ENCODE measurements at regions not wholly inside any gene's neighbourhood (a gene's known extent, or its start where the extent isn't known, plus 50 kb on each side); places are given as distances from the start of the nearest gene placed in this dataset.

- H3K36me3 ChIP-seq (ENCODE audit: control insufficient read depth in 1 of 2, insufficient read depth in 2 of 2, low read length in 2 of 2) = no peaks in the 10 kb centered on the region
- no peaks in the 10 kb centered on the region for H3K27me3 ChIP-seq (ENCODE audit: low read depth, low read length)
- H3K9me3 ChIP-seq (ENCODE audit: control insufficient read depth in 1 of 2, low read length in 2 of 2) = no peaks in the 10 kb centered on the region
- no peak overlapping the region for H3K4me3 ChIP-seq (ENCODE audit: low read depth in 1 of 2, low read length in 2 of 2)
- peaks cover 0 to 8% of the 10 kb centered on the region in 2 donors for H3K4me1 ChIP-seq (ENCODE audit: control insufficient read depth in 1 of 2, insufficient read depth in 2 of 2, low read length in 2 of 2)
- H3K27ac ChIP-seq (ENCODE audit: low read length) = no peak overlapping the region
Measured at GRCh38 chr5:31116466-31117031, 76.9 kb upstream of the CDH6 start.

DNA sequence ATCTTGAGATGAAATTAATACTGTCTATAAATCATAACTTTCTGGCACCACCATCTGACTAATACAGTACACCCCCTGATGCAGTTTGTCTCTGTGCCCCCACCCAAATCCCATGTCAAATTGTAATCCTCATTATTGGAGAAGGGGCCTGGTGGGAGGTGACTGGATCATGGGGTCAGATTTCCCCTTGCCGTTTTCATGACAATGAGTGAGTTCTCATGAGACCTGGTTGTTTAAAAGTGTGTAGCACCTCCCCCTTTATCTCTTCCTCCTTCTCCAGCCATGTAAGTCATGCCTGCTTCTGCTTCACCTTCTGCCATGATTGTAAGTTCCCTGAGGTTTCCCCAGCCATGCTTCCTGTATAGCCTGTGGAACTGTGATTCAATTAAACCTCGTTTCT, 78.7 kb upstream of the CDH6 start:
- no peaks in the 10 kb centered on the region for H3K36me3 ChIP-seq (ENCODE audit: control insufficient read depth in 1 of 2, insufficient read depth in 2 of 2, low read length in 2 of 2)
- H3K4me3 ChIP-seq (ENCODE audit: low read depth in 1 of 2, low read length in 2 of 2) = no peak overlapping the region
- no peaks in the 10 kb centered on the region for H3K27me3 ChIP-seq (ENCODE audit: low read depth, low read length)
- peaks cover 0 to 8% of the 10 kb centered on the region in 2 donors for H3K4me1 ChIP-seq (ENCODE audit: control insufficient read depth in 1 of 2, insufficient read depth in 2 of 2, low read length in 2 of 2)
- H3K9me3 ChIP-seq (ENCODE audit: control insufficient read depth in 1 of 2, low read length in 2 of 2) = no peaks in the 10 kb centered on the region
- no peak overlapping the region for H3K27ac ChIP-seq (ENCODE audit: low read length)

- no peaks in the 10 kb centered on the region for H3K9me3 ChIP-seq (ENCODE audit: control insufficient read depth in 1 of 2, low read length in 2 of 2)
- no peak overlapping the region for H3K27ac ChIP-seq (ENCODE audit: low read length)
- H3K4me1 ChIP-seq (ENCODE audit: control insufficient read depth in 1 of 2, insufficient read depth in 2 of 2, low read length in 2 of 2) = peaks cover 0 to 8% of the 10 kb centered on the region in 2 donors
- no peak overlapping the region for H3K4me3 ChIP-seq (ENCODE audit: low read depth in 1 of 2, low read length in 2 of 2)
- H3K36me3 ChIP-seq (ENCODE audit: control insufficient read depth in 1 of 2, insufficient read depth in 2 of 2, low read length in 2 of 2) = no peaks in the 10 kb centered on the region
- H3K27me3 ChIP-seq (ENCODE audit: low read depth, low read length) = no peaks in the 10 kb centered on the region
Measured at GRCh38 chr5:31113666-31114350, 79.7 kb upstream of the CDH6 start.

DNA sequence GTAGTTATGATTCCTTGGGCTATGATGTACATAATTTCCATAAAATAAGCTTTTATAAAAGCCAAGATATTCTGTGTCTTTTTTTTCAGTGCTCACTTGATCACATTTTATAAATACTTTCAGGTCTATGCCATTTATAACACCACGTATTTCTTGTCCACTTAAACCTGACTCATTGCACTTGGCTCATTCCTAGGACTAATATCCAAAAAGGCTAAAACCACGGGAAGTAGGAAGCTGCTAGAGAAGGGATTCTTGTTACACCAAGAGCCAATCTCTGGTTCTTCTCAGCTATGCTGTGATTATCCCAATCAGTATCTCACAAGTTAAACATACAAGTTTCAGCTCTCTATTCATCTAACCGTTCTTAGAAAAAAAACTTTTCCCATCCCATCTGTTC, 80.4 kb upstream of the CDH6 start:
- Histone ChIP-seq H3K27me3 (ENCODE audit: low read depth, low read length) (no peaks in the 10 kb centered on the region), H3K4me1 (ENCODE audit: control insufficient read depth in 1 of 2, insufficient read depth in 2 of 2, low read length in 2 of 2) (peaks cover 0 to 8% of the 10 kb centered on the region in 2 donors), H3K27ac (ENCODE audit: low read length) (no peak overlapping the region), H3K9me3 (ENCODE audit: control insufficient read depth in 1 of 2, low read length in 2 of 2) (no peaks in the 10 kb centered on the region), H3K4me3 (ENCODE audit: low read depth in 1 of 2, low read length in 2 of 2) (no peak overlapping the region), H3K36me3 (ENCODE audit: control insufficient read depth in 1 of 2, insufficient read depth in 2 of 2, low read length in 2 of 2) (no peaks in the 10 kb centered on the region)

- no peak overlapping the region for H3K27ac ChIP-seq (ENCODE audit: low read length)
- H3K36me3 ChIP-seq (ENCODE audit: control insufficient read depth in 1 of 2, insufficient read depth in 2 of 2, low read length in 2 of 2) = no peaks in the 10 kb centered on the region
- no peaks in the 10 kb centered on the region for H3K27me3 ChIP-seq (ENCODE audit: low read depth, low read length)
- H3K9me3 ChIP-seq (ENCODE audit: control insufficient read depth in 1 of 2, low read length in 2 of 2) = no peaks in the 10 kb centered on the region
- no peaks in the 10 kb centered on the region for H3K4me1 ChIP-seq (ENCODE audit: control insufficient read depth in 1 of 2, insufficient read depth in 2 of 2, low read length in 2 of 2)
- no peak overlapping the region for H3K4me3 ChIP-seq (ENCODE audit: low read depth in 1 of 2, low read length in 2 of 2)
Measured at GRCh38 chr5:31107091-31107518, 86.4 kb upstream of the CDH6 start.

GRCh38 chr5:31106691-31107090, 86.8 kb upstream of the CDH6 start:
- no peaks in the 10 kb centered on the region for H3K9me3 ChIP-seq (ENCODE audit: control insufficient read depth in 1 of 2, low read length in 2 of 2)
- no peaks in the 10 kb centered on the region for H3K36me3 ChIP-seq (ENCODE audit: control insufficient read depth in 1 of 2, insufficient read depth in 2 of 2, low read length in 2 of 2)
- no peaks in the 10 kb centered on the region for H3K4me1 ChIP-seq (ENCODE audit: control insufficient read depth in 1 of 2, insufficient read depth in 2 of 2, low read length in 2 of 2)
- H3K4me3 ChIP-seq (ENCODE audit: low read depth in 1 of 2, low read length in 2 of 2) = no peak overlapping the region
- no peak overlapping the region for H3K27ac ChIP-seq (ENCODE audit: low read length)
- H3K27me3 ChIP-seq (ENCODE audit: low read depth, low read length) = no peaks in the 10 kb centered on the region

GRCh38 chr5:31106278-31106677, 87.2 kb upstream of the CDH6 start:
- Histone ChIP-seq H3K9me3 (ENCODE audit: control insufficient read depth in 1 of 2, low read length in 2 of 2) (no peaks in the 10 kb centered on the region), H3K36me3 (ENCODE audit: control insufficient read depth in 1 of 2, insufficient read depth in 2 of 2, low read length in 2 of 2) (no peaks in the 10 kb centered on the region), H3K27ac (ENCODE audit: low read length) (no peak overlapping the region), H3K27me3 (ENCODE audit: low read depth, low read length) (no peaks in the 10 kb centered on the region), H3K4me3 (ENCODE audit: low read depth in 1 of 2, low read length in 2 of 2) (no peak overlapping the region), H3K4me1 (ENCODE audit: control insufficient read depth in 1 of 2, insufficient read depth in 2 of 2, low read length in 2 of 2) (no peaks in the 10 kb centered on the region)

DNA sequence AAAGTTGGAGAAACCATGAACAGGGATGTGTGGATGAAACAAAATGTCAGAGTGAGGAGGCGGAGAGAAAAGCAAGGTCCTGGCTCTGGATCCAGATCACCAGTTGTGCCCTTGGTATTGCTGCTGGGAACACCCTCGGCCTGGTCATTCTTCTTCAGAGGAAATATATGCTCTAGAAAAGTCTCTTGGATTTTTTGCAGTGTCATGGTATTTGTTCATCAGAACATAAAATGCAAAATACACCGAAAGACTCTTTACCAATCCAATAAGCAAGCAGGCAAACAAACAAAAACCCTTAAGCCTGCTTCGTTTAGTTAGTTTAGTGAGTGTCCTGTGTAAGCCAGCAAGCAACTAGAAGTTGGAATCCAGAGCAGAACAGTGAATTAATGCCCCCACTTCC, 88.7 kb upstream of the CDH6 start:
- Histone ChIP-seq H3K4me3 (ENCODE audit: low read depth in 1 of 2, low read length in 2 of 2) (no peak overlapping the region), H3K4me1 (ENCODE audit: control insufficient read depth in 1 of 2, insufficient read depth in 2 of 2, low read length in 2 of 2) (no peaks in the 10 kb centered on the region), H3K36me3 (ENCODE audit: control insufficient read depth in 1 of 2, insufficient read depth in 2 of 2, low read length in 2 of 2) (no peaks in the 10 kb centered on the region), H3K9me3 (ENCODE audit: control insufficient read depth in 1 of 2, low read length in 2 of 2) (no peaks in the 10 kb centered on the region), H3K27ac (ENCODE audit: low read length) (no peak overlapping the region), H3K27me3 (ENCODE audit: low read depth, low read length) (no peaks in the 10 kb centered on the region)

DNA sequence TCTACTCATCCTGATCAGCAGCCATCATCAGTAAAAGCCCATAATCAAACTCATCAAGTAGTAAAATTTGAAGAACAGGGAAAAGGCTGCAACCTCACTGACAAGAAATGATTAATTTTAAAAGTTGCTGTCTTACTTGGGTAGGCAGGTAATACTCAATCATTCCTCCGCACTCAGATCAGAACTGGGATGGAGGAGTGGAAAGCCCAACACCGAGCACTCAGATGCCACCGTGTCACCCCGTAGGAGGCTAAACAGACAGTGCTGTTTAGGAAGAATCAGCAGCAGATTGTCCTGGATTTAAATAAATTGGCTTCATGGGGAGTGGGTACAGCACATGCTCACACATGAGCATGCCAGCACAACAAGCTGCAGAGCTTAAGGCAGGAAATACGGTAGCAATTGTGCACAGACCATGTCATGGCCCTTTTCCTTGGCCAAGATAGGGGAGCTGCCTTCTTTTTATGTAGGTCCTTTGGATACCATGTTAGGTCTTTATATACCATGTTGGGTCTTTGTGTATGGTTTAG, 92.6 kb upstream of the CDH6 start:
- Histone ChIP-seq H3K27me3 (ENCODE audit: low read depth, low read length) (no peaks in the 10 kb centered on the region), H3K4me1 (ENCODE audit: control insufficient read depth in 1 of 2, insufficient read depth in 2 of 2, low read length in 2 of 2) (peaks cover 0 to 5% of the 10 kb centered on the region in 2 donors), H3K9me3 (ENCODE audit: control insufficient read depth in 1 of 2, low read length in 2 of 2) (no peaks in the 10 kb centered on the region), H3K36me3 (ENCODE audit: control insufficient read depth in 1 of 2, insufficient read depth in 2 of 2, low read length in 2 of 2) (no peaks in the 10 kb centered on the region), H3K27ac (ENCODE audit: low read length) (no peak overlapping the region), H3K4me3 (ENCODE audit: low read depth in 1 of 2, low read length in 2 of 2) (no peak overlapping the region)

DNA sequence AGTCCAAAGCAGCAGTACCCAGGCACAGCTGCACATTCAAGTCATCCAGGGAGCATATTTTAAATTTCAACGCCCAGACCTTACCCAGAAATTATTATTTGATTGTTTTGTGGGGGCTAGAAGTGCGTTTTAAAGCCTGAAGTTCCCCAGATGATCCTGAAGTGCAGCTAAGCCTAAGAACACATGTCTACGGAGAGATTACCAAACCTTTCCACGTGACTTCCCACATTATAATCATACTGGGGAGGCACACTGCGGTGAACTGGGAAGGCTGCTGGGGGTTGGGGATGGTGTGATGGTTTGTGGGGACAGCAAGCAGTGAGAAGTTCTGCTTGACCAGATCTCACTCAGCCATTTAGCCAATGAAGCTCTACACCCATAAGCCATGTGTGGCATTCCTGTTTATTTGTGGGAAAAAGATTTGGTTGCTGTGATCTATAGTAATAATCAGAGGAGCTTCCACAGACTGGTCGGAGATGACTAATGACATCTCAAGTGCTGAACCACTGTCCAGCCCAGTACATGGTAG, 93.4 kb upstream of the CDH6 start:
- H3K27ac ChIP-seq (ENCODE audit: low read length) = no peak overlapping the region
- no peaks in the 10 kb centered on the region for H3K36me3 ChIP-seq (ENCODE audit: control insufficient read depth in 1 of 2, insufficient read depth in 2 of 2, low read length in 2 of 2)
- H3K27me3 ChIP-seq (ENCODE audit: low read depth, low read length) = no peaks in the 10 kb centered on the region
- peaks cover 0 to 5% of the 10 kb centered on the region in 2 donors for H3K4me1 ChIP-seq (ENCODE audit: control insufficient read depth in 1 of 2, insufficient read depth in 2 of 2, low read length in 2 of 2)
- no peaks in the 10 kb centered on the region for H3K9me3 ChIP-seq (ENCODE audit: control insufficient read depth in 1 of 2, low read length in 2 of 2)
- no peak overlapping the region for H3K4me3 ChIP-seq (ENCODE audit: low read depth in 1 of 2, low read length in 2 of 2)

DNA sequence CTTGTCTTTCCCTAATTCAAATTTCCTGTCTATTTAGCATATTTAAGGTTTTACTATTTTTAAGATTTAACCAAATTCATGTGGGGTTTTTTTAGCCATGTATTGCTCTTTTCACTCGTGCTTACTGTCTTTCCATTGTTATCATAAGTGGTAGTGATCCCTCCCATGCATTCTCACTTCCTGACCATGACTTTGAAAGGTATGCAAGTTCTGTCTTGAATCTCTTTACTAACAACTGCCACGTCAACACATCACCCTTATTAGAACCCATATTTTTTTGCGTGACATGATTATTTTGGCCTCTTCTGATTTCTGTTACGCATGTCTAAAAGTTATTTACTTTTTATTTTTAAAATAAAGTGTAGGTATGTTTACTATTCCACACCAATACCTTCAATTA, 94.7 kb upstream of the CDH6 start:
- no peaks in the 10 kb centered on the region for H3K9me3 ChIP-seq (ENCODE audit: control insufficient read depth in 1 of 2, low read length in 2 of 2)
- no peak overlapping the region for H3K4me3 ChIP-seq (ENCODE audit: low read depth in 1 of 2, low read length in 2 of 2)
- H3K4me1 ChIP-seq (ENCODE audit: control insufficient read depth in 1 of 2, insufficient read depth in 2 of 2, low read length in 2 of 2) = peaks cover 0 to 5% of the 10 kb centered on the region in 2 donors
- H3K36me3 ChIP-seq (ENCODE audit: control insufficient read depth in 1 of 2, insufficient read depth in 2 of 2, low read length in 2 of 2) = no peaks in the 10 kb centered on the region
- H3K27ac ChIP-seq (ENCODE audit: low read length) = no peak overlapping the region
- H3K27me3 ChIP-seq (ENCODE audit: low read depth, low read length) = no peaks in the 10 kb centered on the region

Data from muscle layer of duodenum (tissue), 2 donors.